IMR-90 (cell line): ENCODE measurements at regions not wholly inside any gene's neighbourhood (a gene's known extent, or its start where the extent isn't known, plus 50 kb on each side); places are given as distances from the start of the nearest gene placed in this dataset.

Experiments used
- ATAC-seq: fragments of 200-7000 bp; cut with Tn5 transposase; 2 replicates; pipeline ENCODE4 v1.9.1; 2020; ENCODE audit warnings: low read depth, mild to moderate bottlenecking, moderate library complexity
- BruUV-seq: library from RNA; stranded (reverse); fragments of 400-500 nt; replicated peaks from 2 replicates; lab custom pipeline; 2021; lab: Mats Ljungman, UMichigan
- CTCF ChIA-PET: fragments of 300-600 bp; formaldehyde crosslinking; extraction: SDS; loops from one replicate; lab custom pipeline; 2021; ENCODE audit warnings: antibody characterized with exemption; lab: Yijun Ruan, JAX
- POLR2A ChIA-PET: fragments of 300-600 bp; sonication (Branson Sonifier 250); formaldehyde crosslinking; loops from one replicate; lab custom pipeline; 2022; ENCODE audit warnings: antibody characterized with exemption; ENCODE audit not compliant: unreplicated experiment; lab: Charles Lee
- DNase-seq: peaks from one replicate; pipeline ENCODE4 v3.0.0; 2013
- H2AFZ ChIP-seq: replicated peaks from 2 replicates; pipeline ENCODE3; 2013; ENCODE audit warnings: low read length, mild to moderate bottlenecking; ENCODE audit not compliant: poor library complexity
- H2AK5ac ChIP-seq: 2 replicates; pipeline ENCODE4 v1.6.1; 2013; ENCODE audit warnings: low read depth, low read length, inconsistent platforms
- H2AK9ac ChIP-seq: replicated peaks from 2 replicates; pipeline ENCODE3; 2013; ENCODE audit warnings: mild to moderate bottlenecking, low read depth, low read length, moderate library complexity; ENCODE audit not compliant: poor library complexity
- H2BK120ac ChIP-seq: 2 replicates; pipeline ENCODE4 v1.6.1; 2013; ENCODE audit warnings: low read depth, low read length, inconsistent platforms
- H2BK15ac ChIP-seq: 3 replicates; pipeline ENCODE4 v1.6.1; 2013; ENCODE audit warnings: low read depth, low read length, inconsistent platforms
- H2BK20ac ChIP-seq: 2 replicates; pipeline ENCODE4 v1.6.1; 2013; ENCODE audit warnings: low read depth, mild to moderate bottlenecking, inconsistent platforms, low read length, moderate library complexity
- H2BK5ac ChIP-seq: 2 replicates; pipeline ENCODE4 v1.6.1; 2013; ENCODE audit warnings: mild to moderate bottlenecking, low read depth, low read length, inconsistent platforms; ENCODE audit not compliant: poor library complexity, severe bottlenecking
- H3K14ac ChIP-seq: replicated peaks from 2 replicates; pipeline ENCODE4 v1.6.1; 2013; ENCODE audit warnings: low read depth, low read length, inconsistent platforms
- H3K18ac ChIP-seq: 2 replicates; pipeline ENCODE4 v1.6.1; 2013; ENCODE audit warnings: low read depth, low read length, control low read depth
- H3K23ac ChIP-seq: 2 replicates; pipeline ENCODE4 v1.6.1; 2013; ENCODE audit warnings: low read depth, low read length, inconsistent platforms
- H3K27ac ChIP-seq: 2 replicates; pipeline ENCODE4 v1.5.1; 2013; ENCODE audit warnings: mild to moderate bottlenecking, control low read depth, low read length; ENCODE audit not compliant: insufficient read depth
- H3K27me3 ChIP-seq: 2 replicates; pipeline ENCODE4 v1.6.1; 2013; ENCODE audit warnings: low read length; ENCODE audit not compliant: control insufficient read depth, insufficient read depth
- H3K36me3 ChIP-seq: 2 replicates; pipeline ENCODE4 v1.6.1; 2013; ENCODE audit warnings: low read length, mixed read lengths; ENCODE audit not compliant: control insufficient read depth, insufficient read depth
- H3K4ac ChIP-seq: 2 replicates; pipeline ENCODE4 v1.6.1; 2013; ENCODE audit warnings: low read depth, low read length, inconsistent platforms
- H3K4me1 ChIP-seq: 2 replicates; pipeline ENCODE4 v1.6.1; 2013; ENCODE audit warnings: low read length, mixed read lengths; ENCODE audit not compliant: control insufficient read depth, insufficient read depth
- H3K4me2 ChIP-seq: 2 replicates; pipeline ENCODE4 v1.6.1; 2013; ENCODE audit warnings: low read depth, mild to moderate bottlenecking, control low read depth, low read length, moderate library complexity
- H3K4me3 ChIP-seq: 2 replicates; pipeline ENCODE4 v1.5.1; 2013; ENCODE audit warnings: low read depth, mild to moderate bottlenecking, control low read depth, low read length, moderate library complexity; ENCODE audit not compliant: insufficient read depth
- H3K56ac ChIP-seq: 2 replicates; pipeline ENCODE4 v1.6.1; 2013; ENCODE audit warnings: low read length, inconsistent platforms; ENCODE audit not compliant: insufficient read depth; ENCODE audit errors: extremely low read depth
- H3K79me1 ChIP-seq, 2 experiments: 2 replicates each; pipeline ENCODE4 v1.6.1; 2013; ENCODE audit warnings: low read length in 2 of 2, inconsistent platforms in 1 of 2, low read depth in 1 of 2
- H3K9ac ChIP-seq: 2 replicates; pipeline ENCODE4 v1.6.1; 2013; ENCODE audit warnings: low read depth, low read length, control low read depth
- H3K9me1 ChIP-seq: 2 replicates; pipeline ENCODE4 v1.6.1; 2013; ENCODE audit warnings: low read length, inconsistent platforms; ENCODE audit not compliant: insufficient read depth
- H3K9me3 ChIP-seq: 2 replicates; pipeline ENCODE4 v1.6.1; 2013; ENCODE audit warnings: low read length; ENCODE audit not compliant: control insufficient read depth, insufficient read depth
- H4K20me1 ChIP-seq: 2 replicates; pipeline ENCODE4 v1.6.1; 2013; ENCODE audit warnings: low read length, inconsistent platforms; ENCODE audit not compliant: insufficient read depth
- H4K5ac ChIP-seq: 2 replicates; pipeline ENCODE4 v1.6.1; 2013; ENCODE audit warnings: mild to moderate bottlenecking, low read depth, low read length, control low read depth
- H4K8ac ChIP-seq, 2 experiments: 2 replicates each; pipeline ENCODE4 v1.6.1; 2013; ENCODE audit warnings: low read depth in 2 of 2, low read length in 2 of 2, control low read depth in 1 of 2, inconsistent platforms in 1 of 2
- H4K91ac ChIP-seq: 2 replicates; pipeline ENCODE4 v1.6.1; 2013; ENCODE audit warnings: low read depth, low read length, inconsistent platforms; ENCODE audit not compliant: insufficient read depth
- FOS ChIP-seq: fragments of 150-350 bp; IDR thresholded peaks from 2 replicates; pipeline ENCODE4 v1.6.1; 2016; ENCODE audit warnings: low read depth, low read length
- WGBS, 2 experiments: methylation state at CpG; one replicate each; pipeline versions ENCODE4 v1.1.5 to v1.1.7; 2013; ENCODE audit warnings: missing lambda C conversion rate in 2 of 2; ENCODE audit not compliant: insufficient read length in 1 of 2; ENCODE audit errors: extremely low coverage in 2 of 2; 5-methylcytosine and 5-hydroxymethylcytosine counted together
- dilution Hi-C: fragments of 300-500 bp; cut with HindIII; formaldehyde crosslinking; loops from one replicate; pipeline ENCODE4 v1.14.3; 2018; ENCODE audit warnings: low sequenced_read_pairs; ENCODE audit not compliant: unreplicated experiment
- in situ Hi-C: fragments of 300-500 bp; cut with MboI; formaldehyde crosslinking; loops from 3 replicates; pipeline ENCODE4 v1.14.3; 2019; ENCODE audit warnings: low sequenced_read_pairs, inconsistent platforms, mixed read lengths
- intact Hi-C: fragments of 100-400 bp; cut with micrococcal nuclease; formaldehyde crosslinking; loops from 2 replicates; pipeline ENCODE4 v1.10.0; 2022
- TF ChIP-seq, protein P1 (sequence below): fragments of 150-350 bp; IDR thresholded peaks from 2 replicates; pipeline ENCODE4 v1.6.1; 2016; ENCODE audit warnings: low read depth, mild to moderate bottlenecking, low read length, moderate library complexity, borderline replicate concordance
- TF ChIP-seq, protein P2 (sequence below): fragments of 150-350 bp; IDR thresholded peaks from 2 replicates; pipeline ENCODE4 v1.6.1; 2017; ENCODE audit warnings: mild to moderate bottlenecking, antibody characterized with exemption, low read length, low read depth

DNA sequence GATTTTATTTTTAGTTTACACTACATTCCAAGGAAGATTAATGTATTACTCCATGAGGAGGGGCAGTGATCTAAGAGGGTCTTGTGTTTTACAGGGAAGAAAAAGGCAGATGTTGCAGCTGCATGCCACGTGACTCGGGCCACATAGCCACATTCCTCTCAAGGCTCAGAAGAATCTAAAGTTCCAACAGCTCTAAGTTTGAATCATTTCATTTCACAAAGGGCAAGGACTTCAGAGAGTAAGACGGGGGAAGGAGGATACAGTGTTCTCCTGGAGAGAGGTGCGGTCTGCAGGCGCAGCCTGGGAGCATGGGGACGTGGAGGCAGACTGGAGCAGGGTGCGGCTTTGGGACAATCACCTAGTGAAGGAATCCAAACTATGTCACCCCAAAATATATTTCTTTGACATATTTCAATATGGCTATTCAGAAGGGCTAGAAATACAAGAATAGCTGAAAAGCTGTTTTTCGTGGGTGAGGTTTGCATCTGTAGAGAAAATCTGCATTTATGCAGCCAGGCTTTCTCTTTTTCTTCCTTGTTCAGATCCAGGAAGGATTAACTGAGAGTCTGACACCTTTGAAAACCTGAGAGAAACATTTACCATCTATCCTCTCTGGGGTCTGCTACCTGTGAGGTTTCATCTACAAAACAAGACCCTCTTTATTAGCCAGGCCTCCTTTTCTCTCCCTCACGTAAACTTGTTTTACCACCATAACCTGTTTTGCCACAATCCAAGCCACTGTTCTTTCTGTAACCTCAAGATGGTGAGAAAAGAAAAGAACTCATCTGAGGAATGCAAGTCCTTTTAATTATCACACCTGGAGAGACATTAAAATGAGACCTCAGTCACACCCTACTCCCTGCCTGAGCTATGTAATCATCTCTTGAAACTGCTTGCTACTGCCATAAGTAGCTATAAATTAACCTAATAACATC lies 165.1 kb upstream of the NDUFV2 start:
- dilution Hi-C loops, result no loop called here
- Histone ChIP-seq H2BK20ac (peak overlapping the region; percentile 90), H2AK9ac (no peak overlapping the region), H3K4me3 (no peak overlapping the region), H3K9ac (no peak overlapping the region), H3K4me1 (peaks cover 2% of the 10 kb centered on the region; the same call in 1 of the 2 replicates), H3K14ac (peak overlapping the region; percentile 48), H2BK5ac (peak overlapping the region; percentile 37), H3K56ac (no peak overlapping the region), H3K4me2 (no peak overlapping the region), H3K18ac (peak overlapping the region; percentile 30), H3K9me1 (no peaks in the 10 kb centered on the region), H4K5ac (peak overlapping the region; percentile 19; the same call in 1 of the 2 replicates), H3K4ac (peak overlapping the region; percentile 36; the same call in 1 of the 2 replicates), H3K27me3 (no peaks in the 10 kb centered on the region), H2AFZ (peak overlapping the region; percentile 61), H2BK15ac (peak overlapping the region; percentile 48), H3K27ac (peak overlapping the region; percentile 6; the same call in 1 of the 2 replicates), H3K9me3 (peaks cover 3% of the 10 kb centered on the region), H3K23ac (0 out of 2 replicates have a peak overlapping the region, but pooled peaks have one; percentile 4), H3K36me3 (no peaks in the 10 kb centered on the region), H2BK120ac (peak overlapping the region; percentile 74), H2AK5ac (peak overlapping the region; percentile 27; the same call in 1 of the 2 replicates), H4K91ac (peak overlapping the region; percentile 39), H3K79me1 (no peaks in the 10 kb centered on the region), H4K8ac (peak overlapping the region in 1 of 2 experiments; percentile 79; a peak in 2 of 4 replicates), H4K20me1 (no peaks in the 10 kb centered on the region)
- TF ChIP-seq, protein P1, sequence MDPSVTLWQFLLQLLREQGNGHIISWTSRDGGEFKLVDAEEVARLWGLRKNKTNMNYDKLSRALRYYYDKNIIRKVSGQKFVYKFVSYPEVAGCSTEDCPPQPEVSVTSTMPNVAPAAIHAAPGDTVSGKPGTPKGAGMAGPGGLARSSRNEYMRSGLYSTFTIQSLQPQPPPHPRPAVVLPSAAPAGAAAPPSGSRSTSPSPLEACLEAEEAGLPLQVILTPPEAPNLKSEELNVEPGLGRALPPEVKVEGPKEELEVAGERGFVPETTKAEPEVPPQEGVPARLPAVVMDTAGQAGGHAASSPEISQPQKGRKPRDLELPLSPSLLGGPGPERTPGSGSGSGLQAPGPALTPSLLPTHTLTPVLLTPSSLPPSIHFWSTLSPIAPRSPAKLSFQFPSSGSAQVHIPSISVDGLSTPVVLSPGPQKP, result no peak
- no peak for TF ChIP-seq FOS
- TF ChIP-seq, protein P2, sequence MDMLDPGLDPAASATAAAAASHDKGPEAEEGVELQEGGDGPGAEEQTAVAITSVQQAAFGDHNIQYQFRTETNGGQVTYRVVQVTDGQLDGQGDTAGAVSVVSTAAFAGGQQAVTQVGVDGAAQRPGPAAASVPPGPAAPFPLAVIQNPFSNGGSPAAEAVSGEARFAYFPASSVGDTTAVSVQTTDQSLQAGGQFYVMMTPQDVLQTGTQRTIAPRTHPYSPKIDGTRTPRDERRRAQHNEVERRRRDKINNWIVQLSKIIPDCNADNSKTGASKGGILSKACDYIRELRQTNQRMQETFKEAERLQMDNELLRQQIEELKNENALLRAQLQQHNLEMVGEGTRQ, result peak; percentile 73; the same call in 1 of the 2 replicates
- WGBS, 2 experiments, result 60% methylated on average over 1 of the region's 9 CpGs; no CpG with 5 or more reads in 1 of the 2 experiments
- DNase-seq (peak; percentile 60), ATAC-seq (peak; percentile 77)
- no TSS peak for BruUV-seq
- intact Hi-C loops, result no loop called here
- ChIA-PET CTCF (no interaction called here), POLR2A (no interaction called here)
- in situ Hi-C loops, result no loop called here
